T-cell (primary cell): ENCODE measurements at regions not wholly inside any gene's neighbourhood (a gene's known extent, or its start where the extent isn't known, plus 50 kb on each side); places are given as distances from the start of the nearest gene placed in this dataset.
A peak's percentile ranks its signal among the peaks of the same experiment; 100 is the strongest.
"Not testable (repeated sequence)": the region's sequence is repeated elsewhere in the genome, so short reads cannot be mapped to it uniquely, and the experiment has no call there.

Experiments
- ATAC-seq, 4 experiments: fragments of 200-7000 bp in 3 of 4; fragments of 150-1000 bp in 1 of 4; cut with Tn5 transposase; replicated peaks in 1 of 4; 1 replicate in 3 of 4; 2 replicates in 1 of 4; pipeline ENCODE4 v1.10.0; 2021; ENCODE audit warnings: moderate library complexity in 3 of 4, mild to moderate bottlenecking in 2 of 4, moderate number of reproducible peaks in 1 of 4
- CTCF ChIA-PET, 2 donors: fragments of 300-600 bp; sonication (Branson Sonifier 250); formaldehyde crosslinking; loops; one replicate each; lab custom pipeline; 2022; ENCODE audit warnings: antibody characterized with exemption in 2 of 2; lab: Charles Lee
- POLR2A ChIA-PET, 2 donors: fragments of 300-600 bp; sonication (Branson Sonifier 250); formaldehyde crosslinking; loops; one replicate each; lab custom pipeline; 2022; ENCODE audit warnings: antibody characterized with exemption in 2 of 2; lab: Charles Lee
- DNase-seq, 35 experiments: peaks; one replicate each; pipeline versions ENCODE4 v3.0.0 to v3.0.0-alpha.2; 2013 to 2023
- H3K27ac ChIP-seq: one replicate; pipeline ENCODE4 v1.5.1; 2013; ENCODE audit warnings: low read length
- H3K27me3 ChIP-seq, 2 experiments: replicated peaks in 1 of 2; 1 replicate in 1 of 2; 2 replicates in 1 of 2; pipeline versions ENCODE4 v1.6.1 to v1.7.0; 2013; ENCODE audit warnings: low read length in 1 of 2, mixed read lengths in 1 of 2; ENCODE audit not compliant: control insufficient read depth in 2 of 2, insufficient read depth in 2 of 2; ENCODE audit errors: extremely low read depth in 1 of 2
- H3K36me3 ChIP-seq, 2 donors: 1 replicate in 1 of 2; 2 replicates in 1 of 2; pipeline versions ENCODE4 v1.6.1 to v1.7.0; 2013; ENCODE audit warnings: low read length in 1 of 2; ENCODE audit not compliant: control insufficient read depth in 2 of 2, insufficient read depth in 1 of 2; ENCODE audit errors: extremely low read depth in 1 of 2
- H3K4me1 ChIP-seq, 2 experiments: 1 replicate in 1 of 2; 2 replicates in 1 of 2; pipeline versions ENCODE4 v1.6.1 to v1.7.0; 2013; ENCODE audit warnings: low read length in 2 of 2, mixed read lengths in 1 of 2; ENCODE audit not compliant: insufficient read depth in 2 of 2, control insufficient read depth in 1 of 2; ENCODE audit errors: extremely low read depth in 1 of 2
- H3K4me3 ChIP-seq, 2 donors: 1 replicate in 1 of 2; 2 replicates in 1 of 2; pipeline versions ENCODE4 v1.5.1 to v1.7.0; 2013; ENCODE audit warnings: mild to moderate bottlenecking in 2 of 2, low read length in 1 of 2, moderate library complexity in 1 of 2; ENCODE audit not compliant: control insufficient read depth in 1 of 2; ENCODE audit errors: extremely low read depth in 1 of 2
- H3K9me3 ChIP-seq: 2 replicates; pipeline ENCODE4 v1.7.0; 2013
- H3K27ac Mint-ChIP-seq, 2 donors: one replicate each; pipeline ENCODE4 v1.8.0; 2020 to 2021; ENCODE audit warnings: mild to moderate bottlenecking in 2 of 2, mixed read lengths in 2 of 2
- H3K27me3 Mint-ChIP-seq, 2 donors: one replicate each; pipeline ENCODE4 v1.8.0; 2021 to 2022; ENCODE audit warnings: mixed read lengths in 2 of 2
- H3K36me3 Mint-ChIP-seq: one replicate; pipeline ENCODE4 v1.8.0; 2021; ENCODE audit warnings: mixed read lengths
- H3K4me1 Mint-ChIP-seq, 3 donors: one replicate each; pipeline ENCODE4 v1.8.0; 2020 to 2022; ENCODE audit warnings: mixed read lengths in 3 of 3, mild to moderate bottlenecking in 1 of 3
- H3K4me3 Mint-ChIP-seq, 3 donors: one replicate each; pipeline ENCODE4 v1.8.0; 2020 to 2022; ENCODE audit warnings: mild to moderate bottlenecking in 3 of 3, mixed read lengths in 3 of 3, moderate library complexity in 3 of 3
- H3K9me3 Mint-ChIP-seq, 3 donors: one replicate each; pipeline ENCODE4 v1.8.0; 2020 to 2022; ENCODE audit warnings: mixed read lengths in 3 of 3
- WGBS: methylation state at CpG from one replicate; pipeline ENCODE4 v1.1.5; 2013; ENCODE audit warnings: missing lambda C conversion rate; ENCODE audit not compliant: insufficient coverage; 5-methylcytosine and 5-hydroxymethylcytosine counted together

DNA sequence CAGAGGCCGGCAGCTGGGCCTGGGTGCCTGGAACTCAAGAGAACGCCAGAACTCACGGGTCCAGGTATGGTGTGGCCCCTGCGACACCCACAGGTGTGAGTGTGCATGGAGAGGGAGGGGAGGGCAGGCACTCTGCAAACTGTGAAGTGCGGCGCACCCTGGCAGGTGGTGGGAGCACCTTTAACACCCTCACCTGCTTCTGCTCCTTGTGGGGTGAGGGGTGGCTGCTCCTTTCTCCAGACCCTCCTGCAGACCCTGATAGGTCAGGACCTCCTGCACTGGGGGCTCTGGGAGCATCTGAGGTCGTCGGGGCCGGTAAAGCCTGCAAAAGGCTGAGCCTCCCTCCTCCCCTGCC is 324.7 kb upstream of the SFSWAP start:
- peaks cover 0 to 61% of the 10 kb centered on the region in 2 experiments for H3K27me3 ChIP-seq
- DNase-seq (no peak), ATAC-seq (no peak)
- no peak overlapping the region for H3K4me3 ChIP-seq
- H3K9me3 ChIP-seq: no peaks in the 10 kb centered on the region
- no peaks in the 10 kb centered on the region for H3K36me3 ChIP-seq
- CTCF ChIA-PET: interaction anchor here in 1 of 2 donors (0.6 kb wide), 1 partner anchor 52 kb away, joined by 3 read pairs; no protein-coding TSS in a partner anchor
- POLR2A ChIA-PET: no interaction called here
- Mint-ChIP-seq H3K4me1 (no peaks in the 10 kb centered on the region), H3K4me3 (no peak overlapping the region), H3K36me3 (no peaks in the 10 kb centered on the region), H3K27ac (no peak overlapping the region), H3K9me3 (no peaks in the 10 kb centered on the region), H3K27me3 (peaks cover 10 to 13% of the 10 kb centered on the region in 2 donors)
- no CpG with 5 or more reads among the region's 9 CpGs for WGBS
- no peak overlapping the region for H3K27ac ChIP-seq
- no peaks in the 10 kb centered on the region for H3K4me1 ChIP-seq

DNA sequence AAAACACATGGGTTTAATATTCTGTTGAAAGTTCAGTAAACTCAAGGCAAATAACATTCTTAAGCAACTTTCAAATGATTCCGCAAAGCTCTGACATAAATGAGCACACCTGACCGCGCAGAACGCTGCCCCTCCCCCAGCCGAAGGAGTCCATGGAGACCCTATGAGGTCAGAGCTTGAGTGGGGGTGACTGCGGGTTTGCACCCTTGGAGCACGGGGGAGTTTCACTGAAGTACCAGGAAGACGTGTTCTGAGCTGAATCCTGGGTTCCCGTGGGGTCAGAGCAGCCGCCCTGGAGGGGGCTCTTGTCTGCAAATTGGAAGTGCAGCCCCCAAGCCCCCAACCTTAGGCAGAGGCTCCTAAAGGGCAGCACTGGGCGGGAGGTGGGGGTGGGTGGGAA is 324.1 kb upstream of the SFSWAP start:
- ATAC-seq (no peak), DNase-seq (no peak)
- Histone ChIP-seq H3K4me3 (no peak overlapping the region), H3K27ac (no peak overlapping the region), H3K4me1 (no peaks in the 10 kb centered on the region), H3K36me3 (no peaks in the 10 kb centered on the region), H3K27me3 (peaks cover 0 to 64% of the 10 kb centered on the region in 2 experiments), H3K9me3 (no peaks in the 10 kb centered on the region)
- CTCF ChIA-PET: interaction anchor here in 1 of 2 donors (0.6 kb wide), 1 partner anchor 53 kb away, joined by 3 read pairs; no protein-coding TSS in a partner anchor
- 69% methylated on average over 6 of the region's 11 CpGs for WGBS
- Mint-ChIP-seq H3K36me3 (no peaks in the 10 kb centered on the region), H3K9me3 (no peaks in the 10 kb centered on the region), H3K4me1 (no peaks in the 10 kb centered on the region), H3K4me3 (no peak overlapping the region), H3K27ac (no peak overlapping the region), H3K27me3 (peaks cover 13 to 14% of the 10 kb centered on the region in 2 donors)
- POLR2A ChIA-PET: no interaction called here

DNA sequence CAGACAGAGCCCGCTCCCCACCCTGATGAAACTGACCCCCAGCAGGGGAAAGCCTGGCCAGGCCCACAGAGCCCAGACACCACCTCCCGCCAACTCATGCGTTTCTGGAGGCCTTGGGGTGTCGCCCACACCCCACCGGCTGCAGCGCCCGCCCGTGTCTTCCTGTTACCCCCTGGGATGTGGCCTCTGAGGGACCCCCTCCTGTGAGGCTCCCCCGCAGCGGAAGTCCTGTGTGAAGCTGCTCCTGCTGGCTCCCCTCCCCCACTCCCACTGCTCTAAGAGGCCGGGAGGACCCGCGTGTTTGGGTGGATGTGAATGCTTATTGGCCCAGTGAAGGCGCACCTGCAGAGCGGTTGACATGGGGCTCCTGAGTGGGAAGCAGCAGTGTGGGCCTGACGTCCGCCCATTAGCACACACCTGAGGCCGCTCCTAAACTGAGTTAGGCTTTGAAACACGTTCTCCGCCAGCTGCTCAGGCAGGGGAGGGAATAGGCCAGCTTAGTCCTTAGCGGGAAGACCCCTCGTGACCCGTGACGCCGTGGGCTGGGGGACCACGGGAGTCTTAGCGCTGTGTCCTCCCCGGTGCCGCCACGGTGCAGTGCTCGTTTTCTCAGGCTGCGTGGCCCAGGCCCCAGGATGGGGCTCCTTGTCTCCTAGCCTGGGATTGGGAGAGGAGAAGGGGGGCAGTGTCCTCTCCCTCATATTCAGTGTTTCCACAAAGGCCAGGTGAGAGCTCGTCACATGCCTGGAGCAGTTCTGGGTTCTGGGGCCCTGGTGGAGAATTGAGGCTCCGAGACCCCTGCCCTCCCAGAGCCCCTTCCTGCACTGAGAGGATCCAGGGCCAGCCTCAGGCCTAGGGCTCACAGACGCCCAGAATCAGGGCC is 323.4 kb upstream of the SFSWAP start:
- H3K4me3 Mint-ChIP-seq: no peak overlapping the region
- H3K27me3 ChIP-seq: peaks cover 0 to 62% of the 10 kb centered on the region in 2 experiments
- ChIA-PET POLR2A (no interaction called here), CTCF (no interaction called here)
- no peak overlapping the region for H3K27ac ChIP-seq
- H3K36me3 Mint-ChIP-seq: no peaks in the 10 kb centered on the region
- H3K27ac Mint-ChIP-seq: no peak overlapping the region
- no peaks in the 10 kb centered on the region for H3K9me3 Mint-ChIP-seq
- 61% methylated on average over 28 of the region's 35 CpGs for WGBS
- DNase-seq (peak in 3 of 35 experiments; percentile 4 to 9 (median 8)), ATAC-seq (peak in 1 of 4 experiments; percentile 12)
- no peaks in the 10 kb centered on the region for H3K36me3 ChIP-seq
- no peaks in the 10 kb centered on the region for H3K4me1 ChIP-seq
- no peaks in the 10 kb centered on the region for H3K4me1 Mint-ChIP-seq
- no peak overlapping the region for H3K4me3 ChIP-seq
- no peaks in the 10 kb centered on the region for H3K9me3 ChIP-seq
- H3K27me3 Mint-ChIP-seq: peaks cover 13 to 15% of the 10 kb centered on the region in 2 donors

DNA sequence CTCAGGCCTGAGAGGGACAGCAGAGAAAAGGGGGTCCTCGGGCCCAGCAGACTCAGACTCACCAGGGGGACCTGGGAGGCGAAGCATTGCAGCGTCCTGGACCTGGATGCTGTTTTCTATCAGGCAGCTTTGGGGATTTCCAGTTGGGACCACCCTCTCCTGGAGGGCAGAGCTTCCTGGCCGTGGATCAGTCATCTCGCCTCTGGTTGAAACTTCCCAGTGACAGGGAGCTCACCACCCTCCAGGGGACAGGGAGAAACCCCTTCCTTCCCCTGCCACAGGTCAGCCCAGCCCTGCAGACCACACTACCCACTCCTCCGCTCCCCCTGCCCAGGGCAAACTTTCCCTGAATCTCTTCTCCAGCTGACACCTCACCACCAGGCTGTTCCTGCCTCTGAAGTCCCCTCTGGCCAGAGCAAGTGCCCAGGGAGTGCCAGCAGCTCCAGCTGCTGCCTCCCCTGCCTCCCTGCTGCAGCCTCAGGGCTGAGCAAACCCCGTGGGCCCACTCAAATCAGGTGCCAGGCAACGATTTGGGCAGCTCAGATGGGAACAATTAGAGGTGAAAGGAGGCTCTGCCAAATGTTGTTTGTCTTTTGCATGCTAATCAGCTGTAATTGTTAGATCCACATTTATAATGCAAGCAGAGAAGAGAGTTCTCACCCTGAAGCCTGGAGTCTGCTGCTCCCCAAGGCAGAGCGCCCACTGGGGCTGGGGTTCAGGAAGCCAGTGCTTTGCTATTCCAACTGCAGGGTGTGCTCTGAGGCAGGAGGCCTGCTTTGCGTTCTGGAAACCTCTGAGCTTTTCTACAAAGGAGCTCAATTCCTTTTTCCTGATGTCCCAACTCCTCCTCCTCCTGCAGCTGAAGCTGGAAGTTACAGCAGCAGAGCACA is 322.5 kb upstream of the SFSWAP start:
- H3K27me3 Mint-ChIP-seq: peaks cover 11 to 13% of the 10 kb centered on the region in 2 donors
- DNase-seq, H3K9me3 ChIP-seq, H3K4me1 ChIP-seq, H3K4me1 Mint-ChIP-seq, CTCF ChIA-PET, H3K36me3 ChIP-seq, H3K27ac Mint-ChIP-seq, H3K36me3 Mint-ChIP-seq, H3K4me3 Mint-ChIP-seq, H3K4me3 ChIP-seq, H3K27ac ChIP-seq, H3K9me3 Mint-ChIP-seq, POLR2A ChIA-PET, ATAC-seq: not testable (repeated sequence)
- WGBS: 47% methylated on average over 8 of the region's 10 CpGs
- peaks cover 0 to 62% of the 10 kb centered on the region in 2 experiments for H3K27me3 ChIP-seq

DNA sequence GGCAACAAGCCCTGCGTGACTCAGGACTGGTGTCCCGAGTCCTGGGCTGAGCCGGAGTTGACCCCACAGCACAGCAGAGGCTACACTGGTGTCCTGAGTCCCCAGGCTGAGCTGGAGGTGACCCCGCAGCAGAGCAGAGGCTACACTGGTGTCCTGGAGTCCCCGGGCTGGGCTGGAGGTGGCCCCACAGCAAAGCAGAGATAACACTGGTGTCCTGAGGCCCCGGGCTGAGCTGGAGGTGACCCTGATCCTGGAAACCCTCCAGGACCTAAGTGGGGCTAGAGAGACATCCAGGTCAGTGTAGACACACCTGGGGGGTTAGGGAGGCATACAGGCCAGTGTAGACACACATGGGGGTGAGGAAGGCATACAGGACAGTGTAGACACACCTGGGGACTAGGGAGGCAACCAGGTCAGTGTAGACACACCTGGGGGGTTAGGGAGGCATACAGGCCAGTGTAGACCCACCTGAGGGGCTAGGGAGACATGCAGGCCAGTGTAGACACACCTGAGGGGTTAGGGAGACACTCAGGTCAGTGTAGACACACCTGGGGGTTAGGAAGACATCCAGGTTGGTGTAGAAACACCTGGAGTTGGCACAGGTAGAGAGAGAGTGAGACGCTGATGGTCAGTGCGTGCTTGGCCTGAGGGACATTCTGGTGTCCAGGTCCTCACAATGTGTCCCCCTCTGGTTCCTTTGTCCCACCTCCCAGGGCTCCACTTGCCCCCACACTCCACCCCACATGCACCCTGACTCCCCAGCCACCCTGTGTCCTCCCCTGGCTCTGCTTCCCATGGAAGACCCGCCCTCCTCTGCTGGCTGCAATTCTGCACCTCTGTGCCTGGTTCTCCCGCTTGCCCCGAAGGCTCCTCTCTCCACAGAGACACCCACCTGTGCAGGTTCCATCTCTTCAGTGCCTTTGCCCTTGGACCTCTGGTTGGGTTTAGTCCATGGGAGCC is 321.6 kb upstream of the SFSWAP start:
- Histone ChIP-seq H3K9me3 (no peaks in the 10 kb centered on the region), H3K4me1 (no peaks in the 10 kb centered on the region), H3K36me3 (no peaks in the 10 kb centered on the region), H3K4me3 (no peak overlapping the region), H3K27ac (no peak overlapping the region), H3K27me3 (peaks cover 0 to 55% of the 10 kb centered on the region in 2 experiments)
- no peak for DNase-seq
- 85% methylated on average over 8 of the region's 11 CpGs for WGBS
- ATAC-seq: no peak
- ChIA-PET POLR2A (no interaction called here), CTCF (no interaction called here)
- no peak overlapping the region for H3K4me3 Mint-ChIP-seq
- no peaks in the 10 kb centered on the region for H3K9me3 Mint-ChIP-seq
- no peak overlapping the region for H3K27ac Mint-ChIP-seq
- no peaks in the 10 kb centered on the region for H3K4me1 Mint-ChIP-seq
- H3K36me3 Mint-ChIP-seq: no peaks in the 10 kb centered on the region
- H3K27me3 Mint-ChIP-seq: peaks cover 10 to 13% of the 10 kb centered on the region in 2 donors
